Upper lobe of left lung (tissue), 6 donors: ENCODE measurements at regions not wholly inside any gene's neighbourhood (a gene's known extent, or its start where the extent isn't known, plus 50 kb on each side); places are given as distances from the start of the nearest gene placed in this dataset.

ENCODE experiments used
- ATAC-seq, 2 donors: fragments of 200-7000 bp; cut with Tn5 transposase; one replicate each; pipeline ENCODE4 v1.9.1; 2022; ENCODE audit warnings: mild to moderate bottlenecking in 2 of 2, moderate library complexity in 2 of 2; ENCODE audit not compliant: low FRiP score in 2 of 2
- DNase-seq, 2 donors: peaks; one replicate each; pipeline ENCODE4 v3.0.0-alpha.2; 2019 to 2020
- H3K27ac ChIP-seq, 4 donors: fragments of 200-600 bp; sonication (generic); one replicate each; pipeline ENCODE4 v1.5.1; 2016 to 2019
- H3K27me3 ChIP-seq, 4 donors: fragments of 200-600 bp; sonication (generic); one replicate each; pipeline ENCODE4 v1.5.1; 2017 to 2019
- H3K36me3 ChIP-seq, 4 donors: fragments of 200-600 bp; sonication (generic); one replicate each; pipeline ENCODE4 v1.5.1; 2016 to 2019
- H3K4me1 ChIP-seq, 4 donors: fragments of 200-600 bp; sonication (generic); one replicate each; pipeline ENCODE4 v1.5.1; 2018 to 2019
- H3K4me3 ChIP-seq, 4 donors: fragments of 200-600 bp; sonication (generic); one replicate each; pipeline ENCODE4 v1.5.1; 2017 to 2019; ENCODE audit warnings: mild to moderate bottlenecking in 2 of 4, moderate library complexity in 1 of 4
- H3K9me3 ChIP-seq, 4 donors: fragments of 200-600 bp; sonication (generic); one replicate each; pipeline ENCODE4 v1.5.1; 2018 to 2019
- CTCF ChIP-seq, 6 experiments: fragments of 450-650 bp in 4 of 6; fragments of 200-600 bp in 2 of 6; sonication (generic) in 2 of 6; IDR thresholded peaks; one replicate each; pipeline ENCODE4 v1.5.1; 2016 to 2019; ENCODE audit warnings: antibody characterized with exemption in 6 of 6
- EP300 ChIP-seq, 4 donors: sonication (generic); formaldehyde crosslinking; IDR thresholded peaks; one replicate each; pipeline ENCODE4 v1.5.1; 2017; ENCODE audit warnings: antibody characterized with exemption in 4 of 4, control low read depth in 2 of 4
- POLR2A ChIP-seq, 4 donors: fragments of 450-650 bp; IDR thresholded peaks; one replicate each; pipeline ENCODE4 v1.5.1; 2016 to 2017; ENCODE audit warnings: antibody characterized with exemption in 4 of 4, mild to moderate bottlenecking in 2 of 4
- POLR2AphosphoS5 ChIP-seq, 2 donors: sonication (generic); formaldehyde crosslinking; IDR thresholded peaks; one replicate each; pipeline ENCODE4 v1.5.1; 2017; ENCODE audit warnings: antibody characterized with exemption in 2 of 2
- WGBS, 2 donors: methylation state at CpG; one replicate each; pipeline ENCODE4 v1.1.5; 2017 to 2018; 5-methylcytosine and 5-hydroxymethylcytosine counted together
- donor health status: DM: no; HTN: no; CAD: no; lungs with moderate emphysema.
- donor health status: DM: no; HTN: yes; CAD: no; lungs with severe emphysema.

DNA sequence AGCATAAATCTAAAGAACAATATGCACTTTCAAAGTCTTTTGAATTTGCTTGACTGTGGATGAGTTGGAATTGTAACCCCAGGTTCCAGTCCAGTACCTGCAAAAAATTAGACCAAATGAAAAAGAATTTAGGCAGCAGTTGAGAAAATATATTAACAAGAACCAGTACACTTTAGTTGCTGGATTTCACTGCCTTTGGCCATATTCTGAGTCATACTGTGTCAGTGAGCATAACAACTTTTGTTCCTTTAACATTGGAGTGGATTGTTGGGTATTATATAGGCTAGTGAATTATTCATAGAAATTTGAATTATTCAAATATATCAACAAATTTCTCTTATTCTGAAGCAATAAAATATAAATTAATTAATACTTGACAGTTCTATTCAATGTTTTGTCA is 101.5 kb upstream of the SMAD1 start:
- no peak for TF ChIP-seq POLR2AphosphoS5 (IDR thresholded peaks at IDR 0.05)
- TF ChIP-seq EP300 (IDR thresholded peaks at IDR 0.05) = no peak
- no peak for TF ChIP-seq POLR2A (IDR thresholded peaks at IDR 0.05)
- no peak for TF ChIP-seq CTCF (IDR thresholded peaks at IDR 0.05)
- ATAC-seq (no peak), DNase-seq (no peak)
- Histone ChIP-seq H3K4me1 (no peaks in the 10 kb centered on the region), H3K27me3 (no peaks in the 10 kb centered on the region), H3K36me3 (no peaks in the 10 kb centered on the region), H3K4me3 (no peak overlapping the region), H3K9me3 (no peaks in the 10 kb centered on the region), H3K27ac (no peak overlapping the region)

GRCh38 chr4:145375416-145375815 is 106.2 kb upstream of the SMAD1 start:
- Histone ChIP-seq H3K4me1 (no peaks in the 10 kb centered on the region), H3K4me3 (no peak overlapping the region), H3K27me3 (no peaks in the 10 kb centered on the region), H3K36me3 (no peaks in the 10 kb centered on the region), H3K27ac (no peak overlapping the region), H3K9me3 (no peaks in the 10 kb centered on the region)
- DNase-seq = peak in 1 of 2 donors; percentile 73
- TF ChIP-seq POLR2A (IDR thresholded peaks at IDR 0.05) = no peak
- TF ChIP-seq POLR2AphosphoS5 (IDR thresholded peaks at IDR 0.05) = no peak
- no peak for TF ChIP-seq EP300 (IDR thresholded peaks at IDR 0.05)
- no peak for TF ChIP-seq CTCF (IDR thresholded peaks at IDR 0.05)
- WGBS, 2 donors = 94 to 96% methylated on average over 18 to 20 of the region's 20 CpGs
- peak in 1 of 2 donors; percentile 51 for ATAC-seq

DNA sequence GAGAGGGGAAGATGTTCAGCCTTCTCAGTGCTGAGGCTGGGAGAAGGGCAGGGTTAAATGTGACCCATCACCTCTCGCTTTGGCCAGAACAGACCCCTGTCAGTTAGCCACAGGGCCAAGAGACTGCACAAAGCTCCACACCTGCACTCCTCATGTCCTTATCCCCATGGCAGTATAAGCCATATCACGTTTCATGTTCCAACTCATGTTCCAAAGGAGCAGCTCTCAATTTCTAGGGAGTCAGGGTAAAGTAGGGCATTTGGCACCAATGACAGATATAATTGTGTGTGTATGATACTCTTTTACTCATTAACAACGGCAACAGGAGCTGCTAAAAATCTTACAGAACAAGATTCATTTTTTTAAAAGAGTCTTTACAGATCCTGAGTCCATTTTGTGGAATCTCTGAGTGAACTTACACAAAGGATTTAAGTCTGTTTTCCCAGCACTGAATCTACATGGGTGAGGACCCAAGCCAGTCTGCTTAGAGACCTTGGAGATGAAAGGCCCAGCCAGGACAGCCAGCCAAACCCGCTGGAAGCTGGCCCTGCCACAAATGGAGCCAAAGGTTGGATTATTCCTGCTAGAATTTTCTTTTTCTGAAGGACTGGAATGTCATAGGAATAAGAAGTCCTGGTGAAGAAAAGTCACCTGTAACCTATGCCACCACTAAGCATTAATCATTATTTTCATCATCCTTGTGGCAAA is 129.1 kb upstream of the SMAD1 start:
- TF ChIP-seq POLR2AphosphoS5 (IDR thresholded peaks at IDR 0.05) = no peak
- TF ChIP-seq EP300 (IDR thresholded peaks at IDR 0.05) = no peak
- TF ChIP-seq CTCF (IDR thresholded peaks at IDR 0.05) = no peak
- TF ChIP-seq POLR2A (IDR thresholded peaks at IDR 0.05) = no peak
- Histone ChIP-seq H3K27ac (no peak overlapping the region), H3K36me3 (no peaks in the 10 kb centered on the region), H3K4me1 (no peaks in the 10 kb centered on the region), H3K27me3 (no peaks in the 10 kb centered on the region), H3K9me3 (no peaks in the 10 kb centered on the region), H3K4me3 (no peak overlapping the region)
- ATAC-seq (no peak), DNase-seq (no peak)
- 75 to 79% methylated on average over 4 of the region's 4 CpGs for WGBS, 2 donors

- no peaks in the 10 kb centered on the region for H3K27me3 ChIP-seq
- no peak for DNase-seq
- H3K36me3 ChIP-seq = no peaks in the 10 kb centered on the region
- no peaks in the 10 kb centered on the region for H3K4me1 ChIP-seq
- no peak for ATAC-seq
- no peak overlapping the region for H3K27ac ChIP-seq
- 90 to 100% methylated on average over 1 of the region's 1 CpG for WGBS, 2 donors
- TF ChIP-seq POLR2AphosphoS5 (IDR thresholded peaks at IDR 0.05) (no peak), POLR2A (IDR thresholded peaks at IDR 0.05) (no peak), CTCF (IDR thresholded peaks at IDR 0.05) (no peak), EP300 (IDR thresholded peaks at IDR 0.05) (no peak)
- H3K9me3 ChIP-seq = no peaks in the 10 kb centered on the region
- H3K4me3 ChIP-seq = no peak overlapping the region
Measured at GRCh38 chr4:145351922-145352321, 129.7 kb upstream of the SMAD1 start.

GRCh38 chr4:145351162-145351561 is 130.5 kb upstream of the SMAD1 start:
- no peak overlapping the region for H3K27ac ChIP-seq
- no peak for ATAC-seq
- no peaks in the 10 kb centered on the region for H3K4me1 ChIP-seq
- no peak overlapping the region for H3K4me3 ChIP-seq
- WGBS, 2 donors = 74 to 80% methylated on average over 2 of the region's 2 CpGs
- H3K9me3 ChIP-seq = no peaks in the 10 kb centered on the region
- TF ChIP-seq EP300 (IDR thresholded peaks at IDR 0.05) = no peak
- no peak for TF ChIP-seq POLR2A (IDR thresholded peaks at IDR 0.05)
- no peak for TF ChIP-seq CTCF (IDR thresholded peaks at IDR 0.05)
- TF ChIP-seq POLR2AphosphoS5 (IDR thresholded peaks at IDR 0.05) = no peak
- no peaks in the 10 kb centered on the region for H3K36me3 ChIP-seq
- no peak for DNase-seq
- no peaks in the 10 kb centered on the region for H3K27me3 ChIP-seq
